H1 (cell line): ENCODE measurements at regions not wholly inside any gene's neighbourhood (a gene's known extent, or its start where the extent isn't known, plus 50 kb on each side); places are given as distances from the start of the nearest gene placed in this dataset.

Experiments used
- PHF8 ChIP-seq: fragments of 200-600 bp; sonication (generic); conservative IDR thresholded peaks from 2 replicates; pipeline ENCODE4 v1.7.1; 2012; ENCODE audit warnings: low read depth, mild to moderate bottlenecking, inconsistent platforms, low read length, moderate library complexity
- RNF2 ChIP-seq: fragments of 200-900, 300-1000 bp; sonication (generic); IDR thresholded peaks from 2 replicates; pipeline ENCODE4 v1.7.1; 2016; ENCODE audit warnings: borderline replicate concordance, low read depth, mild to moderate bottlenecking, antibody characterized with exemption, low read length; ENCODE audit not compliant: poor library complexity, severe bottlenecking; ENCODE audit errors: missing control alignments
- SIN3A ChIP-seq, 2 experiments: IDR thresholded peaks in 1 of 2; conservative IDR thresholded peaks in 1 of 2; 2 replicates each; pipeline ENCODE4 v1.6.1; 2011 to 2012; ENCODE audit warnings: low read length in 2 of 2, improper control_type of control experiment in 1 of 2, low read depth in 1 of 2, mild to moderate bottlenecking in 1 of 2
- SRF ChIP-seq: IDR thresholded peaks from 2 replicates; pipeline ENCODE4 v1.6.1; 2011; ENCODE audit warnings: mild to moderate bottlenecking, low read depth, low read length, moderate library complexity
- SUZ12 ChIP-seq: fragments of 200-600 bp; sonication (generic); IDR thresholded peaks from 2 replicates; pipeline ENCODE4 v1.6.1; 2012; ENCODE audit warnings: mild to moderate bottlenecking, inconsistent platforms, low read length, moderate library complexity, mixed read lengths
- TBP ChIP-seq: IDR thresholded peaks from 2 replicates; pipeline ENCODE4 v1.6.1; 2011; ENCODE audit warnings: low read depth, low read length, improper control_type of control experiment

DNA sequence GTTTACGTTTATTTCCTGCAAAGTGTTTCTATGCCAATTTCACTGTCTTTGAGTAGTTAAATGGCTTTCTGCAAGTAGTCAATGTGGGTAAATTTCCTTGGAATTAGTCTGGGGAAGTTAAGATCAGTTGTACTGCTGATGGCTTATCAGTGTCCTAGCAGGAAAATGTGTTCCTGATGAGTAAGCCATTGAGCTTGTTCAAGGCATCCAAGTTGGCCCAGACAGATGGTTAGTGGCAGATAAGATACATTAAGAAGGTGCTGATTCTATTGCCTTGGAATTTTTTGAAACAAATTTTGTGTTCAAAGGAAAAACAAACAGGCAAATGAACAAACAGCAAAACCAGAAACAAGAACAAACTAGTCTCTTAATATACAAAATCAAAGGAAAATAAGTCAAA, 258.4 kb downstream of the MAP2K6 start (continued):
- TF ChIP-seq RNF2, result no peak
- TF ChIP-seq SIN3A (conservative IDR thresholded peaks at IDR 0.05 in 1 of 2, IDR thresholded peaks at IDR 0.05 in 1 of 2; ENCODE audit: low read depth in 1 of 2, low read length in 2 of 2), result no peak
- TF ChIP-seq SRF, result no peak
- no peak for TF ChIP-seq TBP
- TF ChIP-seq SUZ12, result no peak
- no peak for TF ChIP-seq PHF8
